Activated CD4-positive, alpha-beta T cell treated with anti-CD3 and anti-CD28 coated beads, Interleukin-2, amount 10 ng/mL, durations not matched to agents 7 days and 5 days (primary cell): ENCODE measurements at regions not wholly inside any gene's neighbourhood (a gene's known extent, or its start where the extent isn't known, plus 50 kb on each side); places are given as distances from the start of the nearest gene placed in this dataset.

Experiments
- CTCF ChIA-PET: fragments of 350-600 bp; sonication (Branson Sonifier 250); formaldehyde crosslinking; loops from one replicate; lab custom pipeline; 2021; ENCODE audit warnings: antibody characterized with exemption; lab: Charles Lee
- POLR2A ChIA-PET: fragments of 350-600 bp; sonication (Branson Sonifier 250); formaldehyde crosslinking; loops from one replicate; lab custom pipeline; 2021; ENCODE audit warnings: antibody characterized with exemption; lab: Charles Lee
- DNase-seq: peaks from one replicate; pipeline ENCODE4 v3.0.0-alpha.2; 2020
- H3K27ac Mint-ChIP-seq: one replicate; pipeline ENCODE4 v1.8.0; 2021; ENCODE audit warnings: mild to moderate bottlenecking, moderate library complexity, mixed read lengths
- H3K27me3 Mint-ChIP-seq: one replicate; pipeline ENCODE4 v1.8.0; 2021; ENCODE audit warnings: mixed read lengths
- H3K36me3 Mint-ChIP-seq: one replicate; pipeline ENCODE4 v1.8.0; 2021; ENCODE audit warnings: low read depth, mixed read lengths
- H3K4me1 Mint-ChIP-seq: one replicate; pipeline ENCODE4 v1.8.0; 2021; ENCODE audit warnings: mixed read lengths
- H3K4me3 Mint-ChIP-seq: one replicate; pipeline ENCODE4 v1.8.0; 2021; ENCODE audit warnings: mild to moderate bottlenecking, moderate library complexity, mixed read lengths
- H3K9me3 Mint-ChIP-seq: one replicate; pipeline ENCODE4 v1.8.0; 2021; ENCODE audit warnings: mixed read lengths

DNA sequence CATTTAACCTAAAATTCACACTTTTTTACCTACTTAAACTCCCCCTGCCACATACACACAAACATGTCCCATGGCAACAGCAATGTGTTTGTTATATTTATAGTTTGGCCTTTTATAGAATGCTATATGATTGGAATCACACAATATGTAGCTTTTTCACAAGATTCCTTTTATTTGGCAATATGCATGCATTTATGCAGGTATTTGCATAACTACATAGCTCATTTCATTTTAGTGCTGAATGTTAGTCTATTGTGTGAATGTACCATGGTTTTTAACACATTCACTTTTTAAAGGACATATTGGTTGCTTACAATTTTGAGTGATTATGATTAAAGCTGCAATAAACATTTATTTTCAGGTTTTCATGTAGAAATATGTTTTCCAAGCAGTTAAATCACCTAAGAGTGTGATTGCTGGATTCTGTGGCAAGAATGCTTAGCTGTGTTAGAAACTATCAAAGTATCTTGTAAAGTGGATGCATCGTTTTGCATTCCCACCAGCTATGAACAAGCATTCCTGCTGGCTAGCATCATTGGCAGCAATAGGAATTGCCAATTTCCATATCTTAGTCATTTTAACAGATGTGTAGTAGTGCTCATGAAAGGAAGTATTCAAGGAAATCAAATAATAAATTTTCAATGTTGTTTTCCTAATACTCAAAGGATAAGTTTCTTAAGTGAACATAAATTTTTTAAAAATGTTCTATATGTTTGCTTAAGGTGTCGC lies 557.0 kb downstream of the SLITRK1 start:
- no peak for DNase-seq
- ChIA-PET CTCF (no interaction called here), POLR2A (no interaction called here)
- Mint-ChIP-seq H3K27me3 (no peaks in the 10 kb centered on the region), H3K4me1 (no peaks in the 10 kb centered on the region), H3K9me3 (peaks cover 4% of the 10 kb centered on the region), H3K4me3 (no peak overlapping the region), H3K27ac (no peak overlapping the region), H3K36me3 (no peaks in the 10 kb centered on the region)

DNA sequence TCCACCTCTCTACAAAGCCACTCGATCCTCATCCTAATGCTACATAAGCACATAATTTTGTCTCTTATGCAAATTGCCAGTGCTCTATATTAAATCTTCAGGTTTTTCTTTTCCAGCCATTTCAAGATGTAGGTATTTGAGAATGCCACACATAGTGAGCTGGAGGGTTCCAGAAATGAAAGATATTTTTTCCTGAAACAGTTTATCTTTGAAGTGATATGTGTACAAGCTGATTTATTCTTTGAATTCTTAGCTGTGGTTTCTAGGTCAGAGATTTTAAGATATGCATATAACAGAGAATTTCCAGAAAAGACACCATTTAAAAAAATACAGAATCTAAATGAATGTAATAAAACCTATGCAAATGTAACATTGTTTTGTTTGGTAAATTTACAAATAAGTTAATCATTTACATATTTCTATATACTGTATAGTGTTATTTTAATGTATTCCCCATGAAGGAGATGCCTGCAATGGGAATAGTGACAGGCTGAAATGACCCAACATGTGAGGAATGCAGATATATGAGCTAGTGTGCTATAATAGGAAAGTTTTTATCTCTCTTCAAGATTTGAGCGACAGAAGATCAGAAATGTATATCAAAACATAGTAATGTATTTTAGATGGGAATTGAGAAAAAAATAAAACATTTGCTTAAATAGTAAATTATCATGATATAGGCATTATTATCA lies 570.2 kb downstream of the SLITRK1 start:
- Mint-ChIP-seq H3K27me3 (no peaks in the 10 kb centered on the region), H3K36me3 (no peaks in the 10 kb centered on the region), H3K4me1 (no peaks in the 10 kb centered on the region), H3K4me3 (no peak overlapping the region), H3K27ac (no peak overlapping the region), H3K9me3 (no peaks in the 10 kb centered on the region)
- CTCF ChIA-PET = no interaction called here
- POLR2A ChIA-PET = no interaction called here
- DNase-seq = no peak

DNA sequence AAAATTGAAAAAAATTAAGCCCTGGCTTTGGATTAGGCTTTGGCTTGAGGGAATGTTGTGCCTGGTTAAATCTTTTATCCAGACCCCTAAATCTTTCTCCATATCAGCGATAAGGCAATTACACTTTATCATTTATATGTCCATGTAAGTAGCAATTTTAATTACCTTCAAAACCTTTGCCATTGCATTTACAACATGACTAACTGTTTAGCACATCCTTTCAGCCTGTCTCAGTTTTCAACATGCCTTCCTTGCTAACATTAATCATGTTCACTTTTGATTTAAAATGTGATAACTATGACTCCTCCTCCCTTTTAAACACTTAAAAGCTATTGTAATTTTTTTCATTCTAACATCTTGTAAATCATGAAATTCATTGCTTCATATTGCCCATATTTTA lies 583.7 kb downstream of the SLITRK1 start:
- POLR2A ChIA-PET = no interaction called here

DNA sequence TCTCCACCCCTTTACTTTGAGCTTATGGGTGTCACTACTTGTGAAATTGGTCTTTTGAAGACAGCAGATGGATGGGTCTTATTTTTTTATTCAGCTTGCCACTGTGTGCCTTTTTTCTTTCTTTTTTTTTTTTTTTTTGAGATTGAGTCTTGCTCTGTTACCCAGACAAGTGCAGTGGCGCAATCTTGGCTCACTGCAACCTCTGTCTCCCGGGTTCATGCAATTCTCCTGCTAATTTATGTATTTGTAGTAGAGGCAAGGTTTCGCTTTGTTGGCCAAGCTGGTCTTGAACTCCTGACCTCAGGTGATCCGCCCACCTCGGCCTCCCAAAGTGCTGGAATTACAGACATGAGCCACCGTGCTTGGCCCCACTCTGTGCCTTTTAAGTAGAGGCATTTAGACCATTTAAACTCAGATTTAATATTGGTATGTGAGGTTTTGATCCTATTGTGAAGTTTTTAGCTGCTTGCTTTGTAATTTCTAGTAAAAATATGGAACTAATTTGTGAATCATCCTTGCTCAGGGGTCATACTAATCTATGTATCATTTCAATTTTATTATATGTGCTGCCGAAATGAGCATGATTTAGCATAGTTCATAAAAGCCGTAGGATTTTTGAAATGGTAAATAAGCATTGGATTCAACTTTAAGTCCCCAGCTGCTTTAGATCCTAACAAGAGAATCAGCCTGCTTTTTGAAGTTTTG lies 584.5 kb downstream of the SLITRK1 start:
- ChIA-PET CTCF (no interaction called here), POLR2A (no interaction called here)
- H3K27me3 Mint-ChIP-seq = no peaks in the 10 kb centered on the region
- H3K4me3 Mint-ChIP-seq = no peak overlapping the region
- H3K36me3 Mint-ChIP-seq = no peaks in the 10 kb centered on the region
- no peak overlapping the region for H3K27ac Mint-ChIP-seq
- no peaks in the 10 kb centered on the region for H3K4me1 Mint-ChIP-seq
- no peak for DNase-seq
- H3K9me3 Mint-ChIP-seq = peaks cover 3% of the 10 kb centered on the region

More for the DNA sequence above, 583.7 kb downstream of the SLITRK1 start:
- H3K4me3 Mint-ChIP-seq = no peak overlapping the region
- no peaks in the 10 kb centered on the region for H3K36me3 Mint-ChIP-seq
- no peak overlapping the region for H3K27ac Mint-ChIP-seq
- H3K27me3 Mint-ChIP-seq = no peaks in the 10 kb centered on the region
- peaks cover 3% of the 10 kb centered on the region for H3K9me3 Mint-ChIP-seq
- CTCF ChIA-PET = no interaction called here
- no peaks in the 10 kb centered on the region for H3K4me1 Mint-ChIP-seq
- no peak for DNase-seq

DNA sequence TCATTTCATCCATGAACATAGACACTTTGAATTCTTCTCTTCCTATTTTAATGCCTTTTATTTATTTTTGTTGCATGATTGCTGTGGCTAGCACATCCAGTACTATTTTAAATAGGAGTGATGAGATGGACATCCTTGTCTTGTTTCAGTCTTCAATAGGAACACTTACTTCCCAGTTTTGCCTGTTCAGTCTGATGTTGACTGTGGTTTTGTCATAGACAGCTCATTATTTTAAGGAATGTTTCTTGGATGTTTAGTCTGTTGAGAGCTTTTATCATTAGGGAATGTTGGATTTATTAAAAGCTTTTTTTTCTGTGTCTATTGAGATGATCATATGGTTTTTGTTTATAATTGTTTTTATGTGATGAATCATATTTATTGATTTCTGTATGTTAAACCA lies 586.6 kb downstream of the SLITRK1 start:
- DNase-seq = no peak
- Mint-ChIP-seq H3K27ac (no peak overlapping the region), H3K36me3 (no peaks in the 10 kb centered on the region), H3K27me3 (no peaks in the 10 kb centered on the region), H3K9me3 (peaks cover 3% of the 10 kb centered on the region), H3K4me1 (no peaks in the 10 kb centered on the region), H3K4me3 (no peak overlapping the region)
- CTCF ChIA-PET = no interaction called here
- POLR2A ChIA-PET = no interaction called here

DNA sequence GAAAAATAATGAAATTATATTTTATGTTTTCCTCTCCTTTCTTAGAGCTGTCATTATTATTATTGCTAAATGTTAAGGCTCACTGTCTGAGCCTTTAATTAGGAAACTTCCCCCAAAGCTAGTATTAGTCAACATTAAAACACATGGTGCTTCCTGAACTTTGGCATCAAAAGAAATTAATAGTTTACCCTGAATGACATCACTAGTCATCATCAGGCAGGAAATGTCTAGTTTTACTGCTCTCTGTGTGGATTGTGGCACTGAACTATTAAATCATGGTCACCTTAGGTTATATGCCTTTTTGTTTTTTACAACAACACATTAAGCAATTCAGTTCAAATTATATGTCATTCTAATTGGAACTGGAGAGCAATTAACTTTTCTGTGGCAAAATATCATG lies 595.5 kb downstream of the SLITRK1 start:
- Mint-ChIP-seq H3K36me3 (no peaks in the 10 kb centered on the region), H3K27me3 (no peaks in the 10 kb centered on the region), H3K9me3 (no peaks in the 10 kb centered on the region), H3K4me3 (no peak overlapping the region), H3K4me1 (no peaks in the 10 kb centered on the region), H3K27ac (no peak overlapping the region)
- CTCF ChIA-PET = no interaction called here
- no peak for DNase-seq
- POLR2A ChIA-PET = no interaction called here

GRCh38 chr13:83281654-83282053 lies 600.6 kb downstream of the SLITRK1 start:
- CTCF ChIA-PET = no interaction called here
- no peaks in the 10 kb centered on the region for H3K27me3 Mint-ChIP-seq
- POLR2A ChIA-PET = no interaction called here
- no peak overlapping the region for H3K27ac Mint-ChIP-seq
- no peak overlapping the region for H3K4me3 Mint-ChIP-seq
- H3K4me1 Mint-ChIP-seq = no peaks in the 10 kb centered on the region
- no peaks in the 10 kb centered on the region for H3K36me3 Mint-ChIP-seq
- no peaks in the 10 kb centered on the region for H3K9me3 Mint-ChIP-seq
- no peak for DNase-seq

GRCh38 chr13:83274679-83275078 lies 607.6 kb downstream of the SLITRK1 start:
- Mint-ChIP-seq H3K9me3 (no peaks in the 10 kb centered on the region), H3K4me1 (no peaks in the 10 kb centered on the region), H3K4me3 (no peak overlapping the region), H3K27ac (no peak overlapping the region), H3K27me3 (no peaks in the 10 kb centered on the region), H3K36me3 (no peaks in the 10 kb centered on the region)
- ChIA-PET CTCF (no interaction called here), POLR2A (no interaction called here)
- no peak for DNase-seq

- H3K4me3 Mint-ChIP-seq = no peak overlapping the region
- ChIA-PET CTCF (no interaction called here), POLR2A (no interaction called here)
- no peak for DNase-seq
- no peaks in the 10 kb centered on the region for H3K4me1 Mint-ChIP-seq
- no peaks in the 10 kb centered on the region for H3K36me3 Mint-ChIP-seq
- no peaks in the 10 kb centered on the region for H3K27me3 Mint-ChIP-seq
- no peaks in the 10 kb centered on the region for H3K9me3 Mint-ChIP-seq
- no peak overlapping the region for H3K27ac Mint-ChIP-seq
Measured at GRCh38 chr13:83272652-83273240, 609.5 kb downstream of the SLITRK1 start.

GRCh38 chr13:83272076-83272475 lies 610.2 kb downstream of the SLITRK1 start:
- no peaks in the 10 kb centered on the region for H3K36me3 Mint-ChIP-seq
- H3K9me3 Mint-ChIP-seq = no peaks in the 10 kb centered on the region
- H3K4me1 Mint-ChIP-seq = no peaks in the 10 kb centered on the region
- no peak overlapping the region for H3K4me3 Mint-ChIP-seq
- ChIA-PET POLR2A (no interaction called here), CTCF (no interaction called here)
- no peaks in the 10 kb centered on the region for H3K27me3 Mint-ChIP-seq
- DNase-seq = no peak
- H3K27ac Mint-ChIP-seq = no peak overlapping the region

GRCh38 chr13:83265279-83265678 lies 617.0 kb downstream of the SLITRK1 start:
- ChIA-PET CTCF (interaction anchor here (1.1 kb wide), 1 partner anchor 1804 kb away, joined by 3 read pairs; no protein-coding TSS in a partner anchor), POLR2A (no interaction called here)
- Mint-ChIP-seq H3K27ac (no peak overlapping the region), H3K4me3 (no peak overlapping the region), H3K36me3 (no peaks in the 10 kb centered on the region), H3K4me1 (no peaks in the 10 kb centered on the region), H3K27me3 (no peaks in the 10 kb centered on the region), H3K9me3 (peaks cover 7% of the 10 kb centered on the region)
- no peak for DNase-seq

GRCh38 chr13:83248751-83249150 lies 633.5 kb downstream of the SLITRK1 start:
- no peak for DNase-seq
- Mint-ChIP-seq H3K36me3 (no peaks in the 10 kb centered on the region), H3K27ac (no peak overlapping the region), H3K9me3 (peaks cover 9% of the 10 kb centered on the region), H3K4me3 (no peak overlapping the region), H3K27me3 (no peaks in the 10 kb centered on the region), H3K4me1 (no peaks in the 10 kb centered on the region)
- ChIA-PET CTCF (no interaction called here), POLR2A (no interaction called here)

DNA sequence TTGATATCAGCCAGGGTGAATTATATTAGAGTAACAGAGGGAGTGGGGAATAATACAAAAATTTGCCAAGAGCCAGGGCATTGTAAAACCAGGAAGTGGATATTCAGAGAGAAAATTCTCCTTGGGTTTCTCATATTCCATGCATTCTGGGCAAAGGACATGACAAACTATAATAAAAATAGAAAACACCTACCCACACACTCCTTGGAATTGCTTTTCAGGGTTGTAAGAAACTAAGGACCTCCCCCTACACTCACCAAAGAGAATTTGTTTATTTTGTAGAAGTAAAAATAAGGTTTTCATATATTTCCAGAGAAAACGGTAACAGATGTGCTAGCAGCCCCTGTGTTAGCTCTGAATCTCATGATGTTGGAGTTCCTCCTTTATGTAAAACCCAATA lies 649.6 kb downstream of the SLITRK1 start:
- POLR2A ChIA-PET = no interaction called here
- Mint-ChIP-seq H3K36me3 (no peaks in the 10 kb centered on the region), H3K27me3 (no peaks in the 10 kb centered on the region), H3K9me3 (peaks cover 1% of the 10 kb centered on the region), H3K4me3 (no peak overlapping the region), H3K27ac (no peak overlapping the region), H3K4me1 (no peaks in the 10 kb centered on the region)
- CTCF ChIA-PET = no interaction called here
- DNase-seq = no peak
